B cell (primary cell): ENCODE measurements at regions not wholly inside any gene's neighbourhood (a gene's known extent, or its start where the extent isn't known, plus 50 kb on each side); places are given as distances from the start of the nearest gene placed in this dataset.

Source experiments
- EZH2 ChIP-seq: IDR thresholded peaks from 2 replicates; pipeline ENCODE4 v1.6.1; 2012; ENCODE audit warnings: borderline replicate concordance, low read depth, mild to moderate bottlenecking, moderate library complexity, low read length; ENCODE audit not compliant: insufficient read depth, poor library complexity, severe bottlenecking
- TF ChIP-seq, protein P1 (sequence below): fragments of 200-600 bp; IDR thresholded peaks from one replicate; pipeline ENCODE4 v1.8.0; 2022; ENCODE audit warnings: antibody characterized with exemption, mild to moderate bottlenecking

DNA sequence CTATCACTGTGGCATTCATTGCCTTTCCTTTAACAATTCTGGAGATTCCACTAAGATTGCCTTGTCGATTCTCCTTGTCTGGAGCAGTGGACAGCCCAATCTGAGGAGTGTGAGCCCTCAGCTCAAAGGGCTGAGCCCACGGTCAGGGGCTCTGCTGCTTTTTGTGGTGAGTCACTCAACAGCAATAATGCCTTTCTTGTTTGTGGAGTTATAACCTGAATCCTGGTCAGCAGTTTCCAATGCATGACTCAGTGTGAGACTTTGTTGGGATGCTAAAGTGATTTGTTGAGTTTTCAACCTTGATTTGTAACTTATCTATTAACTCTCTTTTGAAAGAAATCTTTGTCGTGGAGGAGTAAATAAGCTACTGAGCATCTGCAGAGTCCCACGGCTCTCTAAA lies 183.5 kb downstream of the TJP1 start:
- TF ChIP-seq, protein P1, sequence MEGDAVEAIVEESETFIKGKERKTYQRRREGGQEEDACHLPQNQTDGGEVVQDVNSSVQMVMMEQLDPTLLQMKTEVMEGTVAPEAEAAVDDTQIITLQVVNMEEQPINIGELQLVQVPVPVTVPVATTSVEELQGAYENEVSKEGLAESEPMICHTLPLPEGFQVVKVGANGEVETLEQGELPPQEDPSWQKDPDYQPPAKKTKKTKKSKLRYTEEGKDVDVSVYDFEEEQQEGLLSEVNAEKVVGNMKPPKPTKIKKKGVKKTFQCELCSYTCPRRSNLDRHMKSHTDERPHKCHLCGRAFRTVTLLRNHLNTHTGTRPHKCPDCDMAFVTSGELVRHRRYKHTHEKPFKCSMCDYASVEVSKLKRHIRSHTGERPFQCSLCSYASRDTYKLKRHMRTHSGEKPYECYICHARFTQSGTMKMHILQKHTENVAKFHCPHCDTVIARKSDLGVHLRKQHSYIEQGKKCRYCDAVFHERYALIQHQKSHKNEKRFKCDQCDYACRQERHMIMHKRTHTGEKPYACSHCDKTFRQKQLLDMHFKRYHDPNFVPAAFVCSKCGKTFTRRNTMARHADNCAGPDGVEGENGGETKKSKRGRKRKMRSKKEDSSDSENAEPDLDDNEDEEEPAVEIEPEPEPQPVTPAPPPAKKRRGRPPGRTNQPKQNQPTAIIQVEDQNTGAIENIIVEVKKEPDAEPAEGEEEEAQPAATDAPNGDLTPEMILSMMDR = no peak
- no peak for TF ChIP-seq EZH2
